WTC11 (cell line): ENCODE measurements at regions not wholly inside any gene's neighbourhood (a gene's known extent, or its start where the extent isn't known, plus 50 kb on each side); places are given as distances from the start of the nearest gene placed in this dataset.

Source experiments
- CREB1 ChIP-seq: sonication (generic); formaldehyde crosslinking; IDR thresholded peaks from 2 replicates; pipeline ENCODE4 v1.8.0; 2023; ENCODE audit warnings: mild to moderate bottlenecking, missing genetic modification reagents
- ETV6 ChIP-seq: sonication (generic); formaldehyde crosslinking; IDR thresholded peaks from 2 replicates; pipeline ENCODE4 v1.8.1; 2022; ENCODE audit warnings: mild to moderate bottlenecking, missing genetic modification reagents
- JUN ChIP-seq: sonication (generic); formaldehyde crosslinking; IDR thresholded peaks from 2 replicates; pipeline ENCODE4 v1.8.0; 2023; ENCODE audit warnings: mild to moderate bottlenecking, missing genetic modification reagents
- NFATC4 ChIP-seq: fragments of 250-450 bp; sonication (Bioruptor Pico); IDR thresholded peaks from 2 replicates; pipeline ENCODE4 v1.9.0; 2021; ENCODE audit warnings: mild to moderate bottlenecking
- NR2C2 ChIP-seq: sonication (generic); formaldehyde crosslinking; IDR thresholded peaks from 2 replicates; pipeline ENCODE4 v1.8.0; 2022; ENCODE audit warnings: mild to moderate bottlenecking, missing genetic modification reagents
- ZNF138 ChIP-seq: sonication (generic); formaldehyde crosslinking; conservative IDR thresholded peaks from 2 replicates; pipeline ENCODE4 v1.8.1; 2022; ENCODE audit warnings: mild to moderate bottlenecking, moderate library complexity, missing genetic modification reagents
- ZNF263 ChIP-seq: sonication (generic); formaldehyde crosslinking; IDR thresholded peaks from 2 replicates; pipeline ENCODE4 v1.8.1; 2022; ENCODE audit warnings: low read depth, mild to moderate bottlenecking, moderate library complexity, missing genetic modification reagents
- ZNF396 ChIP-seq: fragments of 250-450 bp; sonication (Bioruptor Pico); IDR thresholded peaks from 2 replicates; pipeline ENCODE4 v1.8.0; 2021; ENCODE audit warnings: mild to moderate bottlenecking, moderate library complexity, borderline replicate concordance
- TF ChIP-seq, protein P1 (sequence below): fragments of 200-600 bp; IDR thresholded peaks from 2 replicates; pipeline ENCODE4 v1.8.0; 2022; ENCODE audit warnings: antibody characterized with exemption
- TF ChIP-seq, protein P2 (sequence below): sonication (generic); formaldehyde crosslinking; IDR thresholded peaks from 2 replicates; pipeline ENCODE4 v1.8.1; 2023; ENCODE audit warnings: mild to moderate bottlenecking, missing genetic modification reagents, moderate library complexity
- TF ChIP-seq, protein P3 (sequence below): sonication (generic); formaldehyde crosslinking; IDR thresholded peaks from 2 replicates; pipeline ENCODE4 v1.8.1; 2023; ENCODE audit warnings: mild to moderate bottlenecking, moderate library complexity, missing genetic modification reagents

- TF ChIP-seq, protein P1, sequence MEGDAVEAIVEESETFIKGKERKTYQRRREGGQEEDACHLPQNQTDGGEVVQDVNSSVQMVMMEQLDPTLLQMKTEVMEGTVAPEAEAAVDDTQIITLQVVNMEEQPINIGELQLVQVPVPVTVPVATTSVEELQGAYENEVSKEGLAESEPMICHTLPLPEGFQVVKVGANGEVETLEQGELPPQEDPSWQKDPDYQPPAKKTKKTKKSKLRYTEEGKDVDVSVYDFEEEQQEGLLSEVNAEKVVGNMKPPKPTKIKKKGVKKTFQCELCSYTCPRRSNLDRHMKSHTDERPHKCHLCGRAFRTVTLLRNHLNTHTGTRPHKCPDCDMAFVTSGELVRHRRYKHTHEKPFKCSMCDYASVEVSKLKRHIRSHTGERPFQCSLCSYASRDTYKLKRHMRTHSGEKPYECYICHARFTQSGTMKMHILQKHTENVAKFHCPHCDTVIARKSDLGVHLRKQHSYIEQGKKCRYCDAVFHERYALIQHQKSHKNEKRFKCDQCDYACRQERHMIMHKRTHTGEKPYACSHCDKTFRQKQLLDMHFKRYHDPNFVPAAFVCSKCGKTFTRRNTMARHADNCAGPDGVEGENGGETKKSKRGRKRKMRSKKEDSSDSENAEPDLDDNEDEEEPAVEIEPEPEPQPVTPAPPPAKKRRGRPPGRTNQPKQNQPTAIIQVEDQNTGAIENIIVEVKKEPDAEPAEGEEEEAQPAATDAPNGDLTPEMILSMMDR = peak; percentile 31; the same call in 1 of the 2 replicates
- TF ChIP-seq, protein P2, sequence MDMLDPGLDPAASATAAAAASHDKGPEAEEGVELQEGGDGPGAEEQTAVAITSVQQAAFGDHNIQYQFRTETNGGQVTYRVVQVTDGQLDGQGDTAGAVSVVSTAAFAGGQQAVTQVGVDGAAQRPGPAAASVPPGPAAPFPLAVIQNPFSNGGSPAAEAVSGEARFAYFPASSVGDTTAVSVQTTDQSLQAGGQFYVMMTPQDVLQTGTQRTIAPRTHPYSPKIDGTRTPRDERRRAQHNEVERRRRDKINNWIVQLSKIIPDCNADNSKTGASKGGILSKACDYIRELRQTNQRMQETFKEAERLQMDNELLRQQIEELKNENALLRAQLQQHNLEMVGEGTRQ (CRISPR knock-in tag) = no peak
- TF ChIP-seq ZNF138 (no peak), NR2C2 (CRISPR knock-in tag) (no peak), CREB1 (CRISPR knock-in tag) (no peak), ZNF263 (CRISPR knock-in tag) (no peak), NFATC4 (CRISPR knock-in tag) (no peak), ZNF396 (no peak), JUN (CRISPR knock-in tag) (no peak), ETV6 (CRISPR knock-in tag) (no peak)
- TF ChIP-seq, protein P3, sequence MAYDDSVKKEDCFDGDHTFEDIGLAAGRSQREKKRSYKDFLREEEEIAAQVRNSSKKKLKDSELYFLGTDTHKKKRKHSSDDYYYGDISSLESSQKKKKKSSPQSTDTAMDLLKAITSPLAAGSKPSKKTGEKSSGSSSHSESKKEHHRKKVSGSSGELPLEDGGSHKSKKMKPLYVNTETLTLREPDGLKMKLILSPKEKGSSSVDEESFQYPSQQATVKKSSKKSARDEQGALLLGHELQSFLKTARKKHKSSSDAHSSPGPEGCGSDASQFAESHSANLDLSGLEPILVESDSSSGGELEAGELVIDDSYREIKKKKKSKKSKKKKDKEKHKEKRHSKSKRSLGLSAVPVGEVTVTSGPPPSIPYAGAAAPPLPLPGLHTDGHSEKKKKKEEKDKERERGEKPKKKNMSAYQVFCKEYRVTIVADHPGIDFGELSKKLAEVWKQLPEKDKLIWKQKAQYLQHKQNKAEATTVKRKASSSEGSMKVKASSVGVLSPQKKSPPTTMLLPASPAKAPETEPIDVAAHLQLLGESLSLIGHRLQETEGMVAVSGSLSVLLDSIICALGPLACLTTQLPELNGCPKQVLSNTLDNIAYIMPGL (CRISPR knock-in tag) = no peak
Observed at GRCh38 chr4:138560448-138560847, 318.3 kb upstream of the SLC7A11 start.
